GM12878 (cell line): ENCODE measurements at regions not wholly inside any gene's neighbourhood (a gene's known extent, or its start where the extent isn't known, plus 50 kb on each side); places are given as distances from the start of the nearest gene placed in this dataset.

Source experiments
- EP300 ChIP-seq, 2 experiments: fragments of 150-350 bp in 1 of 2; IDR thresholded peaks; 2 replicates each; pipeline ENCODE4 v1.6.1; 2011 to 2012; ENCODE audit warnings: low read depth in 2 of 2, low read length in 2 of 2, borderline replicate concordance in 1 of 2, improper control_type of control experiment in 1 of 2, inconsistent platforms in 1 of 2; ENCODE audit not compliant: control insufficient read depth in 1 of 2
- FOXM1 ChIP-seq: IDR thresholded peaks from 2 replicates; pipeline ENCODE4 v1.6.1; 2012; ENCODE audit warnings: low read depth, mild to moderate bottlenecking, inconsistent platforms, low read length, moderate library complexity
- POLR2AphosphoS5 ChIP-seq: IDR thresholded peaks from 2 replicates; pipeline ENCODE4 v1.6.1; 2011; ENCODE audit warnings: mild to moderate bottlenecking, low read length, inconsistent platforms

DNA sequence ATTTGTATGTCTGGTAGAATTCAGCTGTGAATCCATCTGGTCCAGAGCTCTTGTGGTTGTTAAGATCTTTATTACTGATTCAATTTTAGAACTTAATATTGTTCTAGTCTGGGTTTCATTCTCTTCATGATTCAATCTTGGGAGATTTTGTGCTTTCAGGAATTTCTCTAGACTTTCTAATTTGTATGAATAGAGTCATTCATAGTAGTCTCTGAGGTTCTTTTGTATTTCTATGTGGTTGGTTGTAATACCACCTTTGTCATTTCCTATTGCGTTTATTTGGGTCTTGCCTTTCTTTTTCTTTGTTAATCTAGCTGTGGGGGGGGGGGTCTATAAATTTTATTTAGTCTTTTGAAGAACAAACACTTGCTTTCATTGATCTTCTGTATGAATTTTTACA, 824.8 kb upstream of the GALNTL6 start:
- TF ChIP-seq FOXM1 (no peak), EP300 (IDR thresholded peaks at IDR 0.05; ENCODE audit: borderline replicate concordance in 1 of 2, control insufficient read depth in 1 of 2, low read depth in 2 of 2, low read length in 2 of 2) (no peak), POLR2AphosphoS5 (no peak)
